Mesenteric fat pad (tissue), 1 donor: ENCODE measurements at regions not wholly inside any gene's neighbourhood (a gene's known extent, or its start where the extent isn't known, plus 50 kb on each side); places are given as distances from the start of the nearest gene placed in this dataset.

Source experiments
- DNase-seq: peaks from one replicate; pipeline ENCODE4 v3.0.0-alpha.2; 2020; ENCODE audit warnings: low spot score
- donor health status: DM: yes; HTN: yes; CAD: no.

DNA sequence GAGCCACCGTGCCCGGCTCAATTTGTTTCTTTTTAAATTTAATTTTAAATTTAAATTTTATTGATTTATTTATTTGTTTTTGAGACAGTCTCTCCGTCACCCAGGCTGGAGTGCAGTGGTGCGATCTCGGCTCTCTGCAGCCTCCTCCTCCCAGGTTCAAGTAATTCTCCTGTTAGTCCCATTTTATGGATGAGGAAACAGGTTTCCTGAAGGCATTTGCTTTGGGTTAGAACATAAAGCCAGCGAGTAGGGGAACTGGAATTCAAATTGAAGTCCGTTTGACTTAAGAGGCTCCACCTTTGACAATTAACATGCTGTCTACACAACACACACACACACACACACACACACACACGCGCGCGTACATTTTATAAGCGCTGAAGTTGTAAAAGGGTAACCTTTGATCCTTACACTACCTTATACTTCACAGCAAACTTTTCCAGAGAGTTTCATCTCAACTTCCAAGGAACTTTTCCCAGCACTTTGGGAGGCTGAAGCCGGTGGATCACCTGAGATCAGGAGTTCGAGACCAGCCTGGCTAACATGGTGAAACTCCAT is 232.0 kb downstream of the BCAS1 start:
- DNase-seq = no peak

DNA sequence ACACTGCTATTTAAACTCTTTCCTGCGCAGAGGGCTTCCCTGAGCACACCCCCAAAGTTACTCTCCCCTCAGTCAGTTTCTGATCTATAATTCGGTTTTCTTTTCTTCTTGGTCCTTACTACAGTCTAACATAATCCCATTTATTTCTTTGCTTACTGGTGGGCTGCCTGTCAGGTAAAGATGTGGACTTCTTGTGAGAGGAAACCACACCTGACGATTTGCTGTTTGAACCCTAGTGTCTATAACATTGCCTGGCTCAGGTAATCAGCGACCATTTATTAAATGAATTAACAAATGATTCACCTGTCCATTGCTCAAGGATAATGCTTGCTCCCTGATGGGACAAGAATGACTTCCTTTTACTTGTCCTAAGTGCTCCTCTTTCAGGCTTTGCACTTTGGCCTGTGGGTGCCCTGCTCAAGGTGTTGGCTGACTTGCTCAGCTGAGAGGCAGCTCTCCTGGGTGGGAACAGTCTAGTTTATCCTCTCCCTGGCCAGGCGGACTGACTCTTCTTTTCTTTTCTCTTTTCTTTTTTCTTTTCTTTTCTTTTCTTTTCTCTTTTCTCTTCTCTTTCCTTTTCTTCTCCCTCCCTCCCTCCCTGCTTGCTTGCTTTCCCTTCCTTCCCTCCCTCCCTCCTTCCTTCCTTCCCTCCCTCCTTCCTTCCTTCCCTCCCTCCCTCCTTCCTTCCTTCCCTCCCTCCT is 233.1 kb downstream of the BCAS1 start:
- no peak for DNase-seq

DNA sequence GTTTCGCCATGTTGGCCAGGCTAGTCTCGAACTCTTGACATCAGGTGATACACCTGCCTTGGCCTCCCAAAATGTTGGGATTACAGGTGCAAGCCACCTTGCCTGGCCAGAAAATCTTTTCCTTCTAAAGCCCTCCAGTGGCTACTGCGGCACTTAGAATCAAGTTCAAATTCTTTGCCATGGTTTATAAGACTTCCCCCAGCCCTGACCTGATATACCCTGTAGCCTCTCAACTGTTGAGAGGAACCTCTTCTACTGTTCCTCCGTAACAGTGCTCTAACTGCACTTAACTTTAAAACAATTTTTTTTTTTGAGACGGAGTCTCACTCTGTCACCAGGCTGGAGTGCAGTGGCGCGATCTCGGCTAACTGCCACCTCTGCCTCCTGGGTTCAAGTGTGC is 235.6 kb downstream of the BCAS1 start:
- DNase-seq = no peak

DNA sequence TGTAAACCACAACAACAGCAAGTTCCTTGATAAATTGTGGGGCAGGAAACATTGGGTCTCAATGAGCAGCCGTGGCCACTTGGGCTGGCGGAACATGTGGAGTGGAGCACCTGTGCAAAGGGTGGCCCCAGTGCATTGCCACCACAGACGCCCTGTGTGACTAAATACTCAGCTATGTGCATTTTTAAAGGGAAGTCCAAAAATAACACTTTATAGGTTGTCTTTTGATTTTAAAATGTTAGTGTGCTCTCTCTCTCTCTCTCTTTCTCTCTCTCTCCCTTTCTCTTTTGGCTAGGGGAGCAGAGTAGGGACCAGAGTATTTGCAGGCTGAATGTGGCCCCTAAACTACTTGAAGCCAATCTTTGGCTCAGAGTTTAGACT is 236.3 kb downstream of the BCAS1 start:
- no peak for DNase-seq

DNA sequence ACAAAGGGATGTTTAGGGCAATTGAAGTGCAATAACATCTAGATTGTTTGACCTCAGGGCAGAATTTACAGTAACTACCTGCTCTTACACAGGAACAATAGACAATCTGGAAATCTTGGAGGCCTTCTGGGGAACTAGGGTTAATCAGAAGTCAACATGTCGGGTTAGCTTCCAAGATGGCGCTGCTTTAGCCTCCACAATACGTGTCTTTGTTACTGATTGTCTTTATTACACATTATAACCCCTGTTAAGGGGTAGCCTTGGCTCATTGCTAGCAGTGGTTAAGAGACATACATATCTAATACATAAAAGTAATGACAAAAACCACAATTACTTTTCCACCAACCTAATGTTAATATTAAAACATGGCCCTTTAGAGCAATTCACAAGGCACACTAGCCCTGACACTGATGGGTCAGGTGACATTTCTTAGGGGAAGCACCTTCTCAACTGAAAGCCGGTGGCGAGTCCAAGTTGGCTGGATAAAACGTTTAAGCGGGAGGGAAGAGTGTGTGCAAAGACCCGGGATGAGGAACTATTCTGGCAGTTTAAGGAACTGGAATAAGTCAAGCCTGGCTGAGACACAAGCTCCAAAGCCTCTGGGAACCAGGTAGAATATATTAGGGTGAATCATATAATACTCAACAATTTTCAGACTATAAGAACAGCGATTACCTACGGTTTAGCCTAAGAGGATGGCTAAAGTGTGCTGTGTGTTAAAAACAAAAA is 236.9 kb downstream of the BCAS1 start:
- DNase-seq = no peak

DNA sequence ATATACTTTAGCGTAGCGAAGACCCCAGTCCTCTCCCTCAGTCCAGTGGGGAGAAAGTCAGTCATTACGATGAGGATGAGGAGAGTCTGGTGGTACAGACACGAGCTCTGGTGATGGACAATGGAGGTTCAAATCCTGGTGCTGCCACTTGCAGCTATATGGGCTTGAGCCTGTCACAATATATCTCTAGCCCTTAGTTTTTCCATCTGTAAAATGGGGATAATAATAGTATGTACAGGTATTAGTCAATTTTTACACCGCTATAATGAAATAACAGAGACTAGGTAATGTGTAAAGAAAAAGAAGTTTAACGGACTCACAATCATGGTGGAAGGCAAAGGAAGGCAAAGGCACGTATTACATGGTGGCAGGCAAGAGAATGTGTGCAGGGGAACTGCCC is 237.9 kb downstream of the BCAS1 start:
- DNase-seq = no peak

DNA sequence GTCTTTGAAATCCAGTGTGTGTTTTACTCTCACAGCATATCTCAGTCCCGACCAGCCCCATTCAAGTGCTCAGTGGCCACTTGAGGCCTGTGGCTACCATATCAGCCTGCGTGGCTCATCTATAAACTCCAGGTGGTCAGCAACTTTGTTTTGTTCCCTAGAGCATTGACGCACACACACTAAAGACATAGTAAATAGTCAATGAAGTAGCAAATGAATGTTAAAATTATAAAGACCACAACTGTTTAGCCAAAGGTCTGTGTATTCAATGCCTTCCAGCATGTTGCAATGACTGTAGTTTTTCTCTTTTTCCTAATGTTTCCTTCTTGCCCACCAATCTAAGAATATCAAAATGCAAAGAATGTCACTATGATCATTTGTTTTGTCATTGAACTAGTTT is 238.2 kb upstream of the ZNF217 start:
- DNase-seq = no peak

DNA sequence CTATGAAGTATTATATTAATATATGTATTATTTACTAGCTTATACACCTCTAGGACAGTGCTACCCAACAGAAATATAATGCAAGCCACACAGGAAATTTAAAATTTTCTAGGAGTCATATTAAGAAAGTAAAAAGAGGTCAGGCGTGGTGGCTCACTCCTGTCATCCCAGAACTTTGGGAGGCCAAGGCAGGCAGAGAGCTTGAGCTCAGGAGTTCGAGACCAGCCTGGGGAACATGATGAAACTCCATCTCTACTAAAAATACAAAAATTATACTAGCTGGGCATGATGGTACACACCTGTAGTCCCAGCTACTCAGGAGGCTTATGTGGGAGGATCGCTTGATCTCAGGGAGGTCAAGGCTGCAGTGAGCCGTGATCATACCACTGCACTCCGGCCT is 237.6 kb upstream of the ZNF217 start:
- no peak for DNase-seq

DNA sequence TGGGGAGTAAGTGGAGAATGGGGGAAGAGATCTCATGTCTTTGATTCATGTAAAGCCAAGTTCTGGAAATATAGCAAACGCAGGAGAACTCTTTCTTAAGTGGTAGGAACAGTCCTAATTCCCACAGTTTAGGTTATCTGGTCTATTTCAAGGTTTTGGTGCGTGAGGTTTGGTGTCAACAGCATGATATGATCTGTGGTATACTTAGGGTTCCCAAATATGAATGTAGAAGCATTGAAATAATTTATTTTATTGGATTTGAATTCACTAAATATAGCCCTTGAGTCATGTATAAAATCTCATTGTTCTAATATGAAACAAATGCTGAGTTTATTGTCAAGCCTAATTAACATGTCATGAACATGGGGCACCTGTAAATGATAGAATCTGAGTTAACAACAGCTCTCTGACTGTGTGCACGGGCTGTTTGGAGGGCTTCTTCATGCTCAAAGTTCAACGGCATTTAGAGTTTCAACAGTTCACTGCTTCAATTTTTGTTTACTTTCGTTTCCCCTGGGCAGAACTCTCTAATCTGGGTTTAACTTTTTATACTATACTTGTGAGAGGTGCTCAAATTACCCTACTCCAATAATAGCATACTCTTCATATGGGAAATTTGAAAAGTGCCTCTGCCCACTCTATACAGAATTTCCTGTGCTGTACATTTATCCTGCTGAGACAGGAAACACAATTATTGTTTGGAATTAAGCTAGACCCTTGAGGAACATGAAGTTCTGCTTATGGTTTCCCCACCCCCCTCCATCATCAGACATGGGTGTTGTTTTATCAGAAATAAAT is 236.3 kb upstream of the ZNF217 start:
- DNase-seq = no peak

DNA sequence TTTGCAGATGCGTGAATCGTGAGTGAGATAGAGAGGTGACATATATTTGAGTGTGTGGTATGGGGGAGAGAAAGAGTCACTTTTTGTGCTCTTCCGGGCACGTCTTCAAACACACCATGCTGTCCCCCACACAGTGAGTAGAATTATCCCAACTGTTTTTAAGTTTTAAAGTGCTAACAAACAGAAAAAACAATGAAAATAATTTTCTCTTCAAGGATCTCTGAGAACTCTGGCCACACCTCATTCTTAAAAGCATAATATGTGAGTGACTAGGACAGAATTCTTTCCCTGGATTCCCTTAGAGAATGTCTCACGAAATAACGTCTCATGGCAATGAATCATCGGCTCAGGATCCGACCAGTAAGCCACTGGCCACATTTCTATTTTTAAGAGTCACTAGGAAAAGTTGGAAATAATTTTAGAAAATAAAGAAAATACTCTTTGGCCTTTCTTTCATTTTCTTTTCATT is 235.7 kb upstream of the ZNF217 start:
- DNase-seq = no peak

DNA sequence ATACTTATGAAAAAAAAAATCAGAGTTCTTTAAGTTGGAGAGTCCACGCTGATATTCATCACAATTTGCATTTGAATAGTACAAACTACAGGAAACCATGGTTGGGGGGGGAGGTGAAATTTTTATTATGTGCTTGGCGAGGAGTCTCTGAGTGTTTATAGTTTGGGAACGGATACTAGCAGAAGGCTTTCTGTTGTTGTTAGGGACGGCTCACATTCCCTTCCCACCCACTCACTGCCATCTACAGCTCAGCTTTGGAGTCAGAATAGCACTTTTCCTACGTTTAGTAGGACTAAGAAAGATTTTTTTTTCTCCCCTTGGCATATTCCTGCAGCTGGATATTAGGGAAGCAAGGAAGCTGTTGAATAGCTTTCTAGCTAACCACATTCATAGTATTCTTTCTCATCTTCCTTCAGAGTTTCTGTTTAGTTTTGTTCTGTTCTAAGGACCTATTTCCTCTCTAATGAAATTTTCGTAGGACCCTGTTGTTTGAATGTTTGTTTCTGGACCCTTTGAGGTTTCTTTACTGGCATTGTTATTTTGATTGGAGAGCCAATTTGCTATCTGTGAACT is 235.1 kb upstream of the ZNF217 start:
- DNase-seq = no peak

DNA sequence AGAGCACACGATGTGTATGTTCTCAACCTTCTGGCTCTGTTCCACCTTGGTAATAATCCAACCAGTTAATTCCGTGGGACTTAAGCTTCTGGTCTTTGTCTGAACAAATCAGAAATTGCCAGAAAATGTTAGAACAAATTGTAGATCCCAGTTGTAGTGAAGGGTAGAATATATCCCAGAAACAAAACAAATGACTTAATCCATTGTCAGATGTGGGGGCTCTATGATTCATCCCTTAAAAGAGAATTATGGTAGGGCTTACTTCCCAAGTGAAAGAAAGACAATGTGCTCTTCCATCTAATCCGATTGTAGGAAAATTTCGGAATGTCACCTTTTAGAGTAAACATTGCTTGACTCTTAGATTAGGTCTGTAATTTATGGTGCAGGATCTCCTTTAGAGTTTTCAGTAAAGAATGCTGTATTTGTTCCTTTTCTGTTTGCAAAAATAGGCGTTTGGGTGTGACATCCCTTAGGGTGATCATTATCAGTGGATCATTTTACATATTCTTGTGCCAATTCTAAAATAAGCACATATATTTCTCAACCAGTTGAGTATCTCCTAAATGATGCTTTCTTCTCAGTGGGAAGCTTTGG is 234.5 kb upstream of the ZNF217 start:
- no peak for DNase-seq

DNA sequence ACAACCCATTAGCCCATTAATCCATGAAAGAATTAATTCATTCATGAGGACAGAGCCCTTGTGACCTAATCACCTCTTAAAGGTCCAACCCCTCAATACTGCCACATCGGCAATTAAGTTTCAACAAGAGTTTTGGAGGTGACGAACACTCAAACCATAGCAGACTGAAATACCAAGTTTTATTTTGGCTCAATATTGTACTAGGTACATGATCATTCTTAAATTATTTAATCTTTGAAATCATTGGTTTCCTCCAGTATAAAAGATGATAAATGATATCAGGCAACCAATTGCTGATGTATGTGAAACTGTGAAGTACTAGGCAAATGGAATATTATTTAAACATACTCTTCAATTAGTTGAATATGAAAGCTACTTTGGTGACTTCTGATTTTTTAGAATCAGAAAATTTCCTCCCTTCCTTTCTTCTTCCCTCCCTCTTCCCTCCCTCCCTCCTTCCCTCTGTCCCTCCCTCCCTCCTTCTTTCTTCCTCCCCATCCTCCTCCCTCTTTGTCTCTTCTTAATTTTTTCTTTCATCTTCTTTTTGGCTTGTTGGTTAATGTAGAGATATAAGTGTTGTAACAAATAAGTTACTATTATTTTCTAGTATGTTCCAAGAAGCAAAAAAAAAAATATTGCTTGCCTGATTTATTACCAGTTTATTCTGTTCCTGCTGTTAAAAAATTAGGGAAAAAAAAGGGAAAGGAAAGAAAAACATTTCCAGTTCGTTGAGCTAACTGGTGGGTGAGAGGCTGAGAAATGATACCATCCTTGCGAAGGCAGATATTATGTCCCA is 233.9 kb upstream of the ZNF217 start:
- no peak for DNase-seq

DNA sequence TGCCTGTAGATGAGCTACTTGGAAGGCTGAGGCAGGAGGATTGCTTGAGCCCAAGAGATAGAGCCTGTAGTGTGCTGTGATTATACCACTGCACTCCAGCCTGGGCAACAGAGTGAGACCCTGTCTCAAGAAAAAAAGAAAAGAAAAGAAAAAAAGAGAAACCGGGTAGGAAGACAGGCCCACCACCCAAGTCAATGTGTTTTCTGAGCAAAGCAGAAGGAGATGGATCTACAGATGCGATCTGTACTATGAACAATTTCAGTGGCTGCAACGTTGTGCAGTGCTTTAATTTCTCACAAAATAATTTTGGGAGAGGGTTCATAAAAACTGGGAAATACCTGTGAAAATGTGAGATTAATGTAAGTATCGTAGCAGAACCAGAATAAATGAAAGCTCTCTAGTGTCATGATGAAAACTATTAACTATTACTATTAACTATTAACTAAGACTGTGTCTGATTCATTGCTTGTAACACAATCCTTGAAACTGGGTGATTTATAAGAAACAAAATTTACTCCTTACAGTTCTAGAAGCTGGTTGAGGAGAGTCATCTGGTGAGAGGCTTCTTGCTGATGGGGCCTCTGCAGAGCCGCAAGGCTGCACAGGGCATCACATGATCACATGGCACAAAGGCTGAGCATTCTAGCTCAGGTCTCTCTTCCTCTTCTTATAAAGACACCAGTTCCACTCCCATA is 233.1 kb upstream of the ZNF217 start:
- no peak for DNase-seq

DNA sequence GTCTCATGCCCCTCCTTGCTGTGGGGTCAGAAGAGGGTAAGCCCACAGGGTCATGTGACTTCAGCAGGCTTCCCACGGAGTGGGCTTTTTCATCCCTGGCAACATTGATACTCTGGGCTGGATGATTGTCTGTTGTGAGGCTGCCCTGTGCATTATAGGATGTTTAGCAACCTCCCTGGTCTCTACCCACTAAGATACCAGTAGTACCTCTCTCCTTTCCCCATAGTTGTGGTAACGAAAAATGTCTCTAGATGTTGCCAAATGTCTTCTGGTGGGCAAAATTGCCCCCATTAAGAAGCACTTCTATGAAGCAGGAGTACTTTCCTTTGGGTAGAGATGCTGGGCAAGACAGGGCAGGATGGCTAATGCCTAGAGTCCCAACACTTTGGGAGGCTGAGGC is 232.5 kb upstream of the ZNF217 start:
- no peak for DNase-seq

DNA sequence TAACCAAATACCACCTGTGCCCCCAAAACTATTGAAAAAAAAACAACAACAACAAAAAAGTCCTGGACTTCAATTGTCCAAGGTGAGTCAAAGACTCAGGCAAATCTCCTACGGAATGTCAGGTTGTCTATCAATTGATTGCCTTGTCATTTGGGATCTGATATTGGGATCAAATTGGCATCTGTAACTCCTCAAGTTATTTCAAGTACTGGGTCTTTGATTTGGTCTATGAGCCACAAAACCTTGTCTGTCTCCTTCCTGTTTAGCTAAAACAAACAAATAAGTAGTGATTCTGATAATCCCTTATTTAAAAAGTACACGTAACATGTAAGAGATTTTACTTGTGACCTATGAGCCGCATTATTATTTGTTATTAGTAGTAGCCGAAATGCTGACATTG is 231.6 kb upstream of the ZNF217 start:
- DNase-seq = no peak

DNA sequence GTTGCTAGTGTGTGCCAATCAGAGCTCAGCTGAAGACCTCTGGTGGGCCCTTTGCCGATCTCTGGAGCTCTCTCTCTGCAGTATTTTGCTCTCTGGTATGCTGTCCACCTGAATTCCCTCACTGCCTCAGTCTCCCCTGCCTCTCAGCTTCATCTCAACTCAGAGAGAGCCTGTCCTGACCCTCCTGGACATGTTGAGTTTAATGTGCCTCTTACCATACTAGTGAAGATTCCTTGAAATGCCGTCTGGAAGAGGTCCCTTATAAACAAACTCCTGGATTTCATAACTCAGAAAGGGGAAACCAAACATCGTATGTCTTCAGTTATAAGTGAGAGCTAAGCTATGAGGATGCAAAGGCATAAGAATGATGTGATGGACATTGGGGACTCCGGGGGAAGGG is 231.1 kb upstream of the ZNF217 start:
- DNase-seq = no peak

DNA sequence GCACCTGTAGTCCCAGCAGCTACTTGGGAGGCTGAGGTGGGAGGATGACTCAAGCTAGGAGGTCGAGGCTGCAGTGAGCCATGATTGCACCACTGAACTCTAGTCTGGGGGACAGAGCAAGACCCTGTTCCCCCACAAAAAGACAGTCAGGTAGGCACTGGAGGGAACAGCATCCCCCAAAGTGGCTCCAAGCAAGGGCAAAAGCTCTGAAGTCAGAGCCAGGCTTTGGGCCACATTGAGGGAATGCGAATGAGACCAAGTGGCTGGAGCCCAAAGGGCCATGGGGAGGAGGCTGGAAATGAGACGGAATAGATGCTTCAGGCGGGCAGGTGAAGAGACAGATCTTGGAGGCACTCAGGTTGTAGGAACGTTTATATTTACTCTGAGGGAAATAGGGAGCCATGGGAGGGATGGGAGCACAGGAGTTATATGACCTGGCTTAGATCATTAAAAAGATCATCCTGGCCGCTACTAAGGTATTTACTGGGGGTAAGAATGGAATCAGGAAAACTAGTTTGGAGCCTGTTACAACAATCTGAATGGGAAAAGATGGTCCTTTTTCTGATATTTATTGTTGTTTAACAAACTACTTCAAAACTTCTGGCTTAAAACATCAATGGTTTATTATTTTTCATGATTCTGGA is 229.6 kb upstream of the ZNF217 start:
- DNase-seq = no peak

DNA sequence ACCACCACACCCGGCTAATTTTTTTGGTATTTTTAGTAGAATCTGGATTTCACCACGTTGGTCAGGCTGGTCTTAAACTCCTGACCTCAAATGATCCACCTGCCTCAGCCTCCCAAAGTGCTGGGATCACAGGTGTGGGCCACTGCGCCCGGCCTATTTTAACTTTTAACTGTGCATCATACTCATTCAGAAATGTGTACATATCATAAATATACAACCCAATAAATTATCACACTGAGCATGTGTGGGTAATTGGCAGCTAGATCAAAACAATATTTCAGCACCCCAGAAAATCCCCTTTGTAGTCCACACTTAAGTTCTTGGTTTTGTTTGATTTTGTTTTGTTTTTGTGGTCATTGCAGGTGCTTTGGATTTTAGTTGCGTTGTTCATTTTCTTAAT is 228.9 kb upstream of the ZNF217 start:
- DNase-seq = no peak
